ENCODE measurements at regions not wholly inside any gene's neighbourhood (a gene's known extent, or its start where the extent isn't known, plus 50 kb on each side); places are given as distances from the start of the nearest gene placed in this dataset.

DNA sequence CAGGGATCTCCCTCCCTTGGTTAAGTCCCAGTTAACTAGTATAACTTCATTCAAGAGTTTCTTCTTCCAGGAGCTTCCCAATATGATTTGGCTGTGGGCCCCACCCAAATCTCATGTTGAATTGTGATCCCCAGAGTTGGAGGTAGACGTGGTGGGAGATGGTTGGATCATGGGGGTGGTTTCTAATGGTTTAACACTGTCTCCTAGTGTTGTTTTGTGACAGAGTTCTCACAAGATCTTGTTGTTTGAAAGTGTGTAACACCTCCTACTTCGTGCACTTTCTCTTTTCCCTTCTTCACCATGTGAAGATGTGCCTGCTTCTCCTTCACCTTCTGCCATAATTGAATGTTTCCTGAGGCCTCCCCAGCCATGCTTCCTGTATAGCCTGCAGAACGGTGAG lies 251.8 kb upstream of the FGGY start:
- DNase-seq (ENCODE audit: low read depth in 3 of 3, low spot score in 2 of 3) = no peak

DNA sequence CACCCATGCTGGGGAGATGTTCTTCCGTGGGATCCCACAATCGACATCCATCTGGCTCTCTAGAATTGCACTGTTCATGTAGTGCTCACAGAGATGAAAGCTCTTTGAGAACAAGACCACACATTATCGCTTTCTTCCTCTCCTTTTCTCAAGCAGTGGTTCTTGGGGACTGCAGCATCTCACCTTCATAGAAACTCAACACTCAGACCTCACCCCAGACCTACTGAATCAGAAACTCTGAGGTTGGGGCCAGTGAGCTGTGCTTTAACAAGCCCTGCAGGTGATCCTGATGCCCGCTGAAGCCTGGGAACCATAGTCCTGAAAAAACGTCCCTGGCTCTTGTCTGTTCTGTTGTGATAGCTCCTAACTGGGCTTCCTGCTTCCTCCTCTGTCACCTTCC lies 251.3 kb upstream of the FGGY start:
- no peak for DNase-seq (ENCODE audit: low read depth in 3 of 3, low spot score in 2 of 3)

DNA sequence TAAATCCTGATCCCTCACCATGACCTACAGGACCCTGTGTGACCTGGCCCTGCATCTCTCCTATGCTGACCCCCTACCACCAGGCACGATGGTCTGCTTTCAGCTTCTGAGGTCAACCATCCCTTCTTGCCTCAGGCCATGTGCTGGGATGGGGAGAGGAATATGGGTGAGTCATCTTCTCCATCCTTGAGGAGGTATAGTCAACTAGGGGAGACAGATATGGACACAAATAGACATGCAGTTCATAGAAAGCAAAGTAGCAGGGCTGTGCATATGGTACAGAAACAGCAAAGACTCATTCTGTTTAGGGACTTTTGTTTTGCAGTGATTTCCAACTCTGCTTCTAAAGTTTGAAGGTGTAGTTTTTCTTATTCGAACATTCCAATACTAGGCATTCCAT lies 250.8 kb upstream of the FGGY start:
- DNase-seq (ENCODE audit: low read depth in 3 of 3, low spot score in 2 of 3) = no peak

DNA sequence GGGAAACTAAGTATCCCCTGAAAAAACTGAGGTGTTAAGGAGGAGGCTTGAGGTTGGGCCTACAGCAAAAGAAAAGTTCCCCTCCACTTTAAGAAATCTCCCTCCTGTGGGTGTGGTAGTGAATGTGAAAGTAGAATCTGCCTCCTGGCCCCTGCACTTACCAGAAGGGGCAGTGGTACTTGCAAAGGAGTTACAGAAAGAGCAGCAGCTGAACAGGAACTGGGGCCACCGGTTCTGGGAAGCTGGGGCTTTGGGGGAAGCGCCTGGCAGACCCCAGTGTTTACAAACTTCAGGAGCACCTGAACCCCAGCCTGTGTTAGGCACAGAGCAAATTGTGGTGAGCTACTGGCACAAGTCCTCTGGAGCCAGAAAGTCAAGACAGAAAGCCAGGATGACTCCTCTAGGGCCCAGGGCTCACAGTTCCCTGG lies 250.2 kb upstream of the FGGY start:
- no peak for DNase-seq (ENCODE audit: low read depth in 3 of 3, low spot score in 2 of 3)

DNA sequence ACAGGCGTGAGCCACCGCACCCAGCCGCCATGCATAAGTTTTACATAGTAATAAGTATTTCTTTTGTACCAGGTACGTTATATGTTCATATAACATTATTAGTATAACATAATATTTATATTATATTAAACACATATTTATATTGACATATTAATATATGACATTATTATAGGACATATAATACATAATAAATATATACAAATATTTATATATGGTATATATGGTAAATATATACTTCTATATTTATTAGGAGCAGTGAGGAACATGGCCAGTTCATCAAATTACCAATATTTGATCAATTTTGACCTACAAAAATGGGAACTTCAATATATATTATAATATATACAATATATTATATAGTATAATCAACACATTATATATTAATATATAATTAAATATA lies 245.9 kb upstream of the FGGY start:
- DNase-seq (ENCODE audit: low read depth in 3 of 3, low spot score in 2 of 3) = no peak

DNA sequence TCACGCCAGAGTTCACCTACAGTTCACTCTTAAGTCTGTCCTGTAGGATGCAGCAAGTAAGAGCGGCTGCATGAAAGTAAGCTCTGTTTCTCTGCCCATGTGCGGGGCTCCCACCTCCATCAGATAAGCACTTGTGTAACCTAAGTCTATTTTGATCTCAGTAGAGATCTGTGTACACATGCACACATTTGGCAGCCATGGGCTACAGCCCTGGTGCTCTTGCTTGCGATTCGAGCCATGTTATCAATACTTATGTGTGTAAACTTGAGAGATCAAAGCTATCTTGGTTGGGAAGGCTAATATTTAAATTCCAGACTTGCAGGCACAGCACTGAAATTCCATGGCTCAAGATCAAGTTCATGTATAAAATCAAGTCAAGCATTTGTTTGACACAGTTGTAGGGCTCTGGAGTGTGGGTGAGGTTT lies 244.7 kb upstream of the FGGY start:
- DNase-seq (ENCODE audit: low read depth in 3 of 3, low spot score in 2 of 3) = no peak

DNA sequence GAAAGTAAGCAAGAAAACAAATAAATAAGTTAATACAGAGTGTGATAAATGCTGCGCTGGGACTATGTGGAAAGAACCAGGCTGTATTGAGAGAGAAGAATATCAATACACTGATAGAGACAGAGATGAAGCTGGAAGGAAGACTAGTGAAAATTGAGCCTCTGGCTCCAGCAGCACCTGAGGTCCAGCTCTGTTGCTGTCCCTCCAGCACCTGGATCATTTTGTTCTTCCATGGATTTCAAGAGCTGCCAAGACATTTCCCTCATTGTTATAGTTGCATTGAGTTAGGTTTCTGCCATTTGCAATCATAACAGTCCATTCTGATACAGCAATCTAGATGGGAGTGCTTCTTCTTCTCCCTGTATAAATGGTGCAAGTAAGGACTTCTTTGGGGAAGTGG lies 242.7 kb upstream of the FGGY start:
- DNase-seq (ENCODE audit: low read depth in 3 of 3, low spot score in 2 of 3) = no peak

DNA sequence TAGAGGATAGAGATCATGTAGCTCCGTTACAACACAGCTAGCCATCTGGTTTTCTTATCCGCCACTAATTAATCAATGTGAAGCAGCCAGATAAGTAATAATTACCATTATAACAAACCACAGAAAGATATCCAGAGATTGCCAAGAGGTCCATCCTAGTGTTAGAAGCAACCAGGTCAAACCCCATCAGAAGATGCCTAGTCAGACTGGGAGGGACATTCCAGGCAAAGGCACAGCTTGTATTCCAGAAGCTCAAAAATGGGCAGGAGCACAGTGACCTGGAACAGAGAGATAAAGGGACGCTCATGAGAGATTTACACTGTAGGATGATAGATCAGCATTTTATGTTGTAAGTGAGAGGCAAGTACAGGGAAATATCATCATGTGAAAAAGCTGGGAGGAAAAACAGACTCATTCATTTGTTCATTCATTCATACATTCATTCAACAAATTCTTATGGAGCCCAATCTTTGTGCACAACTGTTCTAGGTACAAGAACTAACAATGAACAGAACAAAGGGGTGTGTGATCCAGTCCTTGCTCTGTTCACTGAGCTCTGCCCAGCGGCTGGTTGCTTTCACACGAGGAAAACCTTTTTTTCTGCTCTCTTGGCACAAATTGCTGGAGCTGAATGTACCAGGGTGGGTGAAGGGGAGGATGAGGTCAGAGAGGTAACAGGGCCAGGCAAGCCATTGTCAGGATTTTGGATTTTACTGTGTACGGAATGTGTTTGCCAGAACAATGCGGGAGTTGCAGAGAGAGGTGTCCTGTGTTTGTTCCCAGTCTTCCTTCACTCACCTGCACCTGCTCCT lies 240.8 kb upstream of the FGGY start:
- DNase-seq (ENCODE audit: low read depth in 3 of 3, low spot score in 2 of 3) = no peak

DNA sequence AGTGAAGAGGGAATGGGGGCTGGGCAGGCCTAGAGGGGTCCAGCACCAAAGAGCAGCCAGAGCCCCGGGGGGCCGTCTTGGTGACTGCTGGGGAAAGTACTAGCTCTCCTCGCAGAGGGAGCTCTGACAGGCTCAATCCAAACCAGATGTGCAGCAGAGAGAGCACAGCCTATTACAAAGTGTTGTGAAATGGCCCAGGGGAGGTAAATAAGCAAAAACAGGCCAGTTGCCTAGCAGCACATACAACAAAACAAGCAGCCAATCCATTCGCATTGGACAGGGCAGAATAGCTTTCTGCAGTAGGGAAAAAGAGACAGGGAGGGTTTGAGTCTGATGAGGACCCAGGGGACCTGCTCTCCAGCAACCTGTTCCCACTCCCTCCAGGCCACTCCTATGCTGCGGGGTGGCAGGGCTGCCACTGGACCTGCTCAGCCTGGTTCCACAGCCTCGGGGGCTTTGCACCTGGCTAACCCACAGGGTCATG lies 239.6 kb upstream of the FGGY start:
- DNase-seq (ENCODE audit: low read depth in 3 of 3, low spot score in 2 of 3) = peak; percentile 63 to 71 (median 67)

DNA sequence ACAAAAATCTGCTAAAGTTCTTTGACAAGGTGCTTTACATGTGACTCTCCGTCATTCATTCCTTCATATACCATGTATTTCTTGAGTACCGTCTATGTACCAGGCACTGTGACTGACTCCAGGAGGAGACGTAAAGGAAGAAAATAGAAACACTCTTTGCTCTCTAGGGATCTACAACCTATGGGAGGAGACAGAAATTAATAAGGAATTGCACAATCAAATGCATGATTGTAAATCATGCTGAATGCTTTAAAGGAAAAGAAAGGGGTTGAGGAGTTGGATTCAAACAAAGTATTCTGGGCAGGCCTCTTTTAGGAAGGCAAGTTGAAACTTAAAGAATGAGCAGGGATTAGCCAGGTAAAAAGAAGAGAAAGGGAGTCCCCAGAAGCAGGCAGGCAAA lies 239.1 kb upstream of the FGGY start:
- DNase-seq (ENCODE audit: low read depth in 3 of 3, low spot score in 2 of 3) = no peak

DNA sequence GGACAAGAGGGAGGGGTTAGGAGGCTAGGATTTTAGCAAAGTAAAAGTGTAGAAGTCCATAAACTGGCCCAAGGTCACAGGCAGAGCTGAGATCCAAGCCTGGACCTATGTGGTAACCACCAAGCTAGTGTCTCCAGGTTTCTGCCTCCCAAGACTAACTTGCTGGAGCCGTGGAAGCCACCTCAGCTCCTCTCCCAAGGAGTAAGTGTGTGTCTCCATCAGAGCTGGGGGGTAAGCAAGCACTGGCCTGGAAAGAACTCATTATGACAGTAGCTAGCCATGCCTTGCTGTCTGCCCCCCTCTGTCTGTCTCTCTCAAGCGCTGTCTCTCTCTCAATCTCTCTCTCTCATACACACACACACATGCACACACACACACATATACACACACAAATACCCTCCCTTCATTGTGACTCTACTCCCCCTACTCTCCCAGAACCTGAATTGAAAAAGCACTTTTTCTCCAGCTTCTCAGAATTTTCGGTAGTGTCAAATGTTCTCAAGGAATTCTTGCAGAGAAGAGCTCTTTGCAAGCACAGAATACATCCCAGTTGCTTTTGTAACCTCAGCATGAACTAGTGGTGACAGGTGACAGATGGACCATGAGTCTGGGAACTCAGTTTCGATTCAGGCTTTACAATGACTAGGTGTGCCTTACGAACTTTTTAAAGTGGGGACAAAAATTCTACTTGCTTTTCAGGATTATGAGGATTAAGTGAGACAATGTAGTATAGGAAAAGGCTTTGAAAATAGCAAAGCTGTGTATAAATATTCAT lies 238.0 kb upstream of the FGGY start:
- no peak for DNase-seq (ENCODE audit: low read depth in 3 of 3, low spot score in 2 of 3)

DNA sequence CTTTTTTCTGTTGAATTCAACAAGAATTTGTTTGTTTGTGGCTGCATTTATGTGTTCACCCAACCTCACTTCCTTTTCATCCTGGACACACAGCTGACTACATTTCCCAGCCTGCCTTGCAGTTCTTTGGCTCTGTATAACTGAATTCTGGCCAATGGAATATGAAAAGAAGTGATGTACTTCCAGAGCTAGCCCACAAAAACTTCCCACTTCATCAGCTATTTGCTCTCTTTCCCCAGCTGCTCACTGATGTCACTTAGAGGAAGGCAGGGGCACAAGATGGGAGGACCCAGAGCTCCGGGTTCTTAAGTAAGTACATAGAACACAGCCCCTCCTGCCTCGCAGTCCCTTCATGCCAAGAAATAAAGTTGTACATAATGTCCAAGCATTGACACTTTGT lies 235.0 kb upstream of the FGGY start:
- peak in 1 of 3 donors; percentile 56 for DNase-seq (ENCODE audit: low read depth in 3 of 3, low spot score in 2 of 3)

DNA sequence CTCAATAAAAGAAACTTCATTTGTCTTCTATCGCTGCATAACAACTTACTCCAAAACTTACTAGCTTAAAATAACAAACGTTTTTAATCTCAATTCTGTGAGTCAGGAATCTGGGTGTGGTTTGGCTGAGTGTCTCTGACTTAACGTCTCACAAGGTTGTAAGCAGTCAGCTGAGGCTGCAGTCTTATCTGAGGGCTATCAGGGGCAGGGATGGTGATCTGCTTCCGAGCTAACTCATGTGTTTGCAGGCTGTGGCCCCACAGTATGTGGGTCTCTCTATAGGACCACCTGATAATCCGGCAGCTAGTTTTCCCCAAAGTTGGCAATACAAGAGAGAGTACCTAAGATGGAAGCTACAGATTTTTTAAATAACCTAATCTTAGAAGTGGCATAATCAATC lies 234.2 kb upstream of the FGGY start:
- no peak for DNase-seq (ENCODE audit: low read depth in 3 of 3, low spot score in 2 of 3)

DNA sequence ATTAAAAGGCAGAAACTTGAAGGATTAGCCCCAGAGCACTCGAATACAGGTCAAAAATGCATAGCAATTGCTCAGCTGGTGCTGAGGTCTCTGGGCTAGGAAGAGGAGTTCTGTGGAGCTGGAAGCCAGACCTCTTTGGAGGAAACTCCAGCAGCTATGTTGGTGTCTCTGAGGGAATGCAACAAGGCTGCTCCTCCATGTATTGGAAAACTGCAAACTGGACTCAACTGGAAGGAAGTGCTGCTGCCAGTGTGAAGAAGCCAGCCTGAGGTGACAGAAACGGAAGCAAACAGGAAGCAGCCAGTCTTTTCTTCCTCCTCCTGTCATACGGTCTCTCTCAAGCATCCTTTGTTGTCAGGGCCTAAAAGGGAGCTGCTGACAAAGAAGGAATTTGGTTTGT lies 233.4 kb upstream of the FGGY start:
- no peak for DNase-seq (ENCODE audit: low read depth in 3 of 3, low spot score in 2 of 3)

DNA sequence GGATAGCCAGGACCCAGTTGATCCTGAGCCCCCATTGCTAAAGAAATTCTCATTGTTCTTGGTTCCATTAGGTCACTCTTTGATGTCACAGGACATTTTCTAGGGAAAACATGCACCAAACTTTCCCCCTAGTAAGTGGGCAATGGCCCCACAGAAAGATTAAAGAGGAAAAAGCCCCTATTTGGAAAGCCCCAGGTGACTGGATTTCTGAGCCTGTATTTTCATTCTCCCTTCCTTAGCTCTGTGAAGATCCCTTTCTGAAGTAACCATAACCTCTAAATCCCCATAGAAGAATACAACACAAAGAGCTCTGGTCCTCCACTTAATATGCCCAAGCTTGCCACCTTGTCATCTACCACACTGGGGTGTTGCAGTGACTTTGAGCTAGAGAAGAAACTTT lies 232.3 kb upstream of the FGGY start:
- DNase-seq (ENCODE audit: low read depth in 3 of 3, low spot score in 2 of 3) = no peak

DNA sequence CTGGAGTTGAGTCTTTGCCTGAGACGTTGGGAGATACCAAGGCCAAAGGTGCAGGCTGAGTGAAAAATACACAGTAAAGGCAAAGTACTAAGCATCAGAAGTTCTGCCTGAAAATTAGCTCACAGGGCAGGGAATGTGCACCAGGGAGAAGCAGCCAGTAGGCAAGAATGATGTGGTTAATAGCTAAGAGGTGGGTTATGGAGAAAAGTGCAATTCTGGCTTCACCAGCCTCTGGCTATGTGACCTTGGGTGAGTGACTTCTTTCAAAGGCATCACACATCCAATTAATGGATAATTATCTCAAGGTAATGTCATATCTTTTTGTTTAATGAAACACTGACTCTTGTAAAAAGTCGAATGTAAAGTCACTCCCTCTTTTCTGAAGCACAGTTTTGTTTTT lies 230.7 kb upstream of the FGGY start:
- DNase-seq (ENCODE audit: low read depth in 3 of 3, low spot score in 2 of 3) = no peak

DNA sequence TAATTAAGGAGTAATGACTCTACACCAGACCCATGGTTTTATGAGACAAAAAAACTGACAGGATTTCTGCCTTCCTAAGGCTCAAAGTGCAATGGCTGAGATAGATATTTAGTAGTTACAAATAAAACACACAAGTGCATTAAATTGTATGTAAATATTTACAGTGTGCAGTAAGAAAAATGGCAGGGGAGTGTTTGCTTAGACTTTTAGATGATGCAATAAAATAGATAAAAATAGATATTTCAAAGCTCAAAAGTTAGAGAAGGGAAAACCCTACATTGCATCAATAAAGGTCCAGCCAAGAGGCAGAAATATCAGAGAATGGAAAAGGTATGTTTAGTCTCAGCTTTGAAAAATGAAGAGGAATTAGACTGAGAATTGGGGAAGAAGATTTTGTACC lies 226.3 kb upstream of the FGGY start:
- DNase-seq (ENCODE audit: low read depth in 3 of 3, low spot score in 2 of 3) = no peak

DNA sequence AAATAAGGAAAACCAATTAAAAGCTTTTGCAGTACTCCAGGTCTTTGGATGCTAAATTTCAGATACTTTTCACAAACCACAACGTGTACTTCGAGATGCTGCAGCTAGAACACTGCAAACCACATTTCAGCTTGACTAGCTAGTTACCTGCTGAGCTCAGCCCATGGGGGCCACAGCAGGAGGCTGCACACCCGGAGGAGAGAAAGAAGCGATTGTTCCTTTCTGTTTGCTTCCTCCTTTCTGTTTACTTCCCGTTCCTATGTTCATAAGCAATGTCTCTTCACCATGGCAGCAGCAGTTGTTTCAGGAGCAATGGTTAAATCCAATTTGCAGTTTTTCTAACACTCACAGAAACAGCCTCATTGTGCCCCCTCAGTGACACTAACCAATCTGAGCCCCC lies 225.6 kb upstream of the FGGY start:
- no peak for DNase-seq (ENCODE audit: low read depth in 3 of 3, low spot score in 2 of 3)

DNA sequence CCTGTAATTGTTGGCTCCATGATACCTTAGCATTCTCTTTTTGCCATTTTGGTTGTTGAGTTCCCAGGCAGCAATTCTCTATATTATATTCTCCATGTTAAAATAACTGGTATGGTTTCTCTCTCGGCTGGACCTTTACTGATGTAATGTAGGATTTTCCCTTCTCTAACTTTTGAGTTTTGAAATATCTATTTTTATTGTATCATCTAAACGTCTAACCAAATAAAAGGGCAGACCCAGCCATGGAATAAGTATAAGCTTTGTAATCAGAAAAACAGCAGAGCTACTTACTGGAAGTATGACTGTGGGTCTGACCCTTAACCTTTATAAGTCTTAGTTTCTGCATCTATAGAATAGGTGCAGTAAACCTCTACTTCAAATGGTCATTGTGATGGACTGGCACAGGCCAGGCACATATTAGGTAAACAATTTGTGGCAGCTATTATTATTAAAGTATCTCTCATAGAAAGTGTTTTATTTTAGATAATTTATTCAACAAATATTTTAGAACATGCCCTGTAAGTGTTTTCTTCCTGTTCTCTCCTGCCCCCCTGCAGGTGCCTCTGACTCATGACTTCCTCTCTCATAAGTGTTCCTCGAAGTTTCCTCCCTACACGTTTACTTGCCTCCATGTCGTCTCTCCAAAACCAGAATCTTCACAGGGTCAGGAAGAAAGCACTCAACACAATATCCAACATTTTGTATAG lies 224.9 kb upstream of the FGGY start:
- no peak for DNase-seq (ENCODE audit: low read depth in 3 of 3, low spot score in 2 of 3)

DNA sequence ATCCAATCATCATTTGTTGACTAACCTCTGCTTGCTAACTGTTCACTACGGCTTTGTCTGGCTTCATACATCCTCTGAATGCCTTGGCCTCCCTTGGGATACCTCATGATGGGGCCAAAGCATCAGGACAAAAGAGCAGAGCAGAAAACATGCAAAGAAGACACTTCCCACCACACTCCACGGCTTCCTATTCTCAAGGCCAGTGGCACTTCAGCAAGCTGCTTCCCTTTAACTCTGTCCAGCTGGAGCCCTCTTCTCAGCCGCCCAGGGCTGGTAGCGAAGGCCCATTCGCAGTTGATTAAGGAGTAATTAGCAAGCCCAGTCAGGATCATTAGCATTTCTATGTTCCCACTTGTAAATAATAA lies 224.3 kb upstream of the FGGY start:
- no peak for DNase-seq (ENCODE audit: low read depth in 3 of 3, low spot score in 2 of 3)

DNA sequence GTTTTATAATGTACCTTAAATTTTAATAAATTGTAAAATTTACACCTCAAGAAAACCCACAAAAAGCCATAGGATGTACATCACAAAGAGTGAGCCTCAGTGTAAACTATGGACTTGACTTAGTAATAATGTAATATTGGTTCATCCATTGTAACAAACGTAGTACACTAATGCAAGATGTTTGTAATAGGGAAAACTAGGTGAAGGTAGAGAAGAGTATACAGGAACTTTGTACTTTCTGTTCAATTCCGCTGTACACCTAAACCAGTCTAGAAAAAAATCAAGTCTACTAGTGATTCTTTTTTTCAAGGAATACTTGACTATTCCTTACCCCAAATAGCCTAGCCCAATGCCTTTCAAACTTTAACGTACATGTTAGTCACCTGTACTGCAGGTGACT lies 222.3 kb upstream of the FGGY start:
- no peak for DNase-seq (ENCODE audit: low read depth in 3 of 3, low spot score in 2 of 3)

DNA sequence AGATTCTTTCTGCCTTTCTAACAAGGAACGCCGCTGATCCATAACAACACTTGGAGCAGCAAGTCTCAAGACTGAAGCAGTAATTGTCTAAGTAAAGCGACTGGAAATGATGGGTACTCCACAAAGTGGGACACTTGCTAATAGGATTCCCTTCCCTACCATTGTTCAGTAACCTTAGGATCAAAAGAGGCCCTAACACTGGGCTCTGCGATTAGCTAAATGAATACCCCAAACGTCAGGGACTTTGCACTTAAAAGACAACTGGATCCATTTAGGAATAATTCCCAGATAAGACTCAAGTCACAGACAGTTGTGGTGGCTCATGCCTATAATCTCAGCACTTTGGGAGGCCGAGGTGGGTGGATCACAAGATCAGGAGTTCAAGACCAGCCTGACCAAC lies 221.9 kb upstream of the FGGY start:
- DNase-seq (ENCODE audit: low read depth in 3 of 3, low spot score in 2 of 3) = no peak
